Stimulated activated CD4-positive, alpha-beta T cell treated with anti-CD3 and anti-CD28 coated beads, Interleukin-15, amount 100 ng/mL, for 48 hours (primary cell): ENCODE measurements at regions not wholly inside any gene's neighbourhood (a gene's known extent, or its start where the extent isn't known, plus 50 kb on each side); places are given as distances from the start of the nearest gene placed in this dataset.
A peak's percentile ranks its signal among the peaks of the same experiment; 100 is the strongest.
"Not testable (repeated sequence)": the region's sequence is repeated elsewhere in the genome, so short reads cannot be mapped to it uniquely, and the experiment has no call there.

ENCODE experiments used
- DNase-seq, 2 donors: peaks; one replicate each; pipeline ENCODE4 v3.0.0-alpha.2; 2020; ENCODE audit warnings: low read depth in 2 of 2

DNA sequence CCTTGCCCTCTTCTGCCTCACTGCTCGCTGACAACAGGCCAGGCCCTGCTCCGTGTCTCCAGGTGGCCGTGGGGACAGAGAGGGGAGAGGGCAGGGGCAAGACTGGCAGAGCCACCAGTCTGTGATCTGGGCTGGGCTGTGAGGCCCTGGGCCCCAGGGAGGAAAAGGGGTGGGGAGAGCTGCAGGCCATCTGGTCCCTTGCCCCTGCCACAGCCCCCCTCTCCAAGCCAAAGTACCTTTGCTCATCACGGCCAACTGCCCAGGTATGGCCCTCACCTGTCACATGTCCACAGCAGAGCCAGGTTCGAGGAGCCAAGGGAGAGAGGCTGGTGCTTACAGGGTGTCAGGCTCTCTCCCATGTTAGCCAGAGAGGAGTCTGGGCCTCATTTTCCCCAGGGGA lies 91.4 kb upstream of the LHX1 start:
- no peak for DNase-seq

GRCh38 chr17:36846410-36847292 lies 90.6 kb upstream of the LHX1 start:
- no peak for DNase-seq

DNA sequence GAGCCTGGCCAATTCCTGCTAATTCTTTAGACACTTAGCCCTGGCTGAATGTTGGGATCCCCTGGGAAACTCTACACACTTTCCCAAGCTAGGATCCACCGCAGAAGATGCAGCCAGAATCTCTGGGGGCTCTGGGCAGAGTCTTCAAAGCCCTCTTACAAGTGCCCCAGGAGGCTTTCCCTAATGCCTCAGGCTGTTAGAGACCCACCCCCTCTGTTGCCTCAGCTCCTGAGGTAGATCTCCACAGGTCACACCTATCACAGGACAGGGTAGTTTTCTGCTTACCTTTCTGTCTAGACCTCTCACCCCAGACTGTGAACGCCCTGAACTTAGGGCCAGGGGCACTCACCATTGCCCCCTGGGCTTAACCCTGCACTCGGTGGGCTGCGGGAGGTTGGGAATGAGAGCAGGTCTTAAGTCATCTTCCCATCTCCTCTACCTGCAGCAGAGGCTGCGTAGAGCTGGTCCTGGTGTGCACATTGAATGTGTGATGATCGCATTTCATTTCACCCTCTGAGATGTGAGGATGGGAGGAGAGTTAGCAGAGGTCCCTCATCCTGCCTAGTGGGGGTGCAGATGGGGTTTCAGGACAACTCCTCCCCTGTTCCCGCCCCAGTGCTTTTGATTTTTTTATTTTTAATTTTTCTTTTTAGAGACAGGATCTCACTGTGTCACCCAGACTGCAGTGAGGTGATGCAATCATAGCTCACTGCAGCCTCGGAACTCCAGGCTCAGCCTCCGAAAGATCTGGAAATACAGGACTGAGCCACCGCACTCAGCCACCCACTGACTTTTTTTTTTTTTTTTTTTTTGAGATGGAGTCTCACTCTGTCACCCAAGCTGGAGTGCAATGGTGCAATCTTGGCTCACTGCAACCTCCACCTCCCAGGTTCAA lies 89.0 kb upstream of the LHX1 start:
- no peak for DNase-seq

- DNase-seq = not testable (repeated sequence)
Measured at GRCh38 chr17:36849020-36849419, 88.3 kb upstream of the LHX1 start.

GRCh38 chr17:36849871-36850348 lies 87.4 kb upstream of the LHX1 start:
- DNase-seq = peak; percentile 36

- DNase-seq = no peak
Measured at GRCh38 chr17:36850790-36851189, 86.5 kb upstream of the LHX1 start.

GRCh38 chr17:36851250-36851649 lies 86.0 kb upstream of the LHX1 start:
- no peak for DNase-seq

DNA sequence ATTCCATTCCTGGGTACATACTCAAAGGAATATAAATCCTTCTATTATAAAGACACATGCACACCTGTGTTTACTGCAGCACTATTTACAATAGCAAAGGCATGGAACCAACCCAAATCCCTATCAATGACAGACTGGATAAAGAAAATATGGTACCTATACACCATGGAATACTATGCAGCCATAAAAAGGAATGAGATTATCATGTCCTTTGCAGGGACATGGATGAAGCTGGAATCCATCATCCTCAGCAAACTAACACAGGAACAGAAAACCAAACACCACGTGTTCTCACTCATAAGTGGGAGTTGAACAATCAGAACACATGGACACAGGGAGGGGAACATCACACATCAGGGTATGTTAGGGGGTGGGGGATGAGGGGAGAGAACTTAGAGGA lies 84.8 kb upstream of the LHX1 start:
- not testable (repeated sequence) for DNase-seq

GRCh38 chr17:36854982-36855381 lies 82.3 kb upstream of the LHX1 start:
- no peak for DNase-seq

- no peak for DNase-seq
Measured at GRCh38 chr17:36855459-36855858, 81.8 kb upstream of the LHX1 start.

GRCh38 chr17:36856222-36856621 lies 81.1 kb upstream of the LHX1 start:
- DNase-seq = no peak

DNA sequence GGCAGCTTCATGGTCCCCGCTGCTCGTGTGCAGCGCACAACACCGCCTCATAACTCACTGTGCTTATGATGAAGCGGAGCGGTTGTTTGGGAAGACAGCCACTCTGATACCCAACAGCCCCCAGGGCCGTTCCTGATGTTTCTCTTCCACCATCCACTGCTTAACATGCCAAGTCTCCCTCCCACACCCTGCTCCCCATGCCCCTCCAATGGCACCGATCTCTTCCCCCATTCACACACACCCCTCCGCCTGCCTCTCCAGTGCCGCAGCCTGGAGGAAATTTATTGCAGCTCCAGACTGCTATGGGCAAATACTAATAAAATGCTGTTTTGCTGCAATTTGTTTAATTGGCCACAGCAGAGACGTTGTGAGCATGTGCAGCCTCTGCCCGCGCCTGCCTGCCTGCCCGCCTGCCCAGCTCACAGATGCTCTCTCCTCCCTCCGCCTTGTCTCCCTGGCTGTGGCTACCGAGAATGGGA lies 80.3 kb upstream of the LHX1 start:
- DNase-seq = no peak

DNA sequence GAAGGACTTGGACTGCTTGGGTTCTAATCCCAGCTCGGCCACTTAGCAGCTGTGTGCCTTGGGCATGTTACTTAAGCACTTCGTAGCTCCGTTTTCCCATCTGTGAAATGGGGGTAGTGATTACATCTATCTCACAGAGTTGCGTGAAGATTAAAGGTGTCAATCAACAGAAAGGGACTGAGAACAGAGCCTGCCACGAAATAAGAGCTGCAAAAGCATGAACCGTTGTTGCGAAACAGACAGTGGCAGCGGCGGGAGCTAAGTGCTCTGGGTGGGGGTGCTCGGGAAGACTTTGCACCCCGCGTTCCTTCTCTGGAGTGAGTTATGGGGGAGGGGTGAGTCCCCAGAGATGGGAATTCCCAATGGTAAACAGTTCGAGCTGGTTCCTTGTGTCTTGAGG lies 79.6 kb upstream of the LHX1 start:
- no peak for DNase-seq

DNA sequence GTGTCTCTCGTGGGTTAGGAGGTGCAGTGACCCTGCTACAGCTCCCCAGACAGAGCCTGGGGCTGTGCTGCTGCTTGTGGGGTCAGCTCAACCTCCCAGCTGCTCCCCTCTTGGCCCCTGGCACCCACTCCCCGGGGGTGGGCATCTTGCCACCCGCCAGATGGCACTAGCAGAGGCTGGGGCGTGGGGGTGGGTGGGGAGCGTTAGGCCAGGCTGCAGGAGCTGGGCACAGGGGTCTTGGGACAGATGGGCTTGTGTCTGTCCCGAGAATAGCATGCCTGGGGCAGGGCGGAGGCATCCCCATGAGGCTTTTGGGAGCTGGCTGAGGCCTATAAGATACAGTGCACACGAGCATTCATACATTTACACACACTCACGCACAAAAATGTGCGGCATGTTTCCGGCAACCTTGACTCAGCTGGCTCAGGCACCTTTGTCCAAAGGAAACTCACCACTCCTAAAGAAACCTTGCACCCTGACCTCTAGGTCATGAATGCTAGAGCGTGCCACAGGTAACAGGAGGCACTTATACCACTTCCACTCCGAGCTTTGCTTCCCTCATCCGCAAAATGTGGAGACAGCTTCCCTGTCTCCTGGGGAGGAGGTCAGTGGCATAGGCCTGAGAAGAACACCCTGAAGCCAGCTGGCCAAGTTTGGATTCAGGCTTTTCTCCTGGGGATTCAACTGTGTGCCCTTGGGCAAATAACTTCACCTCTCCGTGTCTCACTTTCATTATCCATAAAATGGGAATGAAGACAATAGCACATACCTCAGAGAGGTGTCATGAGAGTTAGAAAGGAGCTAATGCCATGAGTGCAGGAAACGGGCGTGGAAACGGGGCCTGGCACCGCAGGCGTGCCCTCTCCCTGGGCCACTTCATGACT lies 78.9 kb upstream of the LHX1 start:
- no peak for DNase-seq

DNA sequence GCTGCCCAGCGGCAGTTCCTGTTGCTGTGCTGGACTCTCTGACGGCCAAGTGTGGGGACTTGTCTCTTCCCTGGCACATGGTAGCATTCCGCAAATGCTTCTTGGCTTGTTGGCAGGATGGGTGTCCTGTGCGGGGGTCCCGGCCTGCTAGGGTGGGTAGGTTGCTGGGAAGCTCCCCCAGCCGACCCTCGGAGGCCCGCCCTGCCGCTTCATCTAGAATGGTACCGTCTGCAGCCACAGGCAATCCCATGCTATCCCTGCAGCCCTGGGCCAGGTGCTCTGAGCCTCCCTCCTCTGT lies 78.3 kb upstream of the LHX1 start:
- no peak for DNase-seq

GRCh38 chr17:36859706-36860105 lies 77.6 kb upstream of the LHX1 start:
- no peak for DNase-seq

DNA sequence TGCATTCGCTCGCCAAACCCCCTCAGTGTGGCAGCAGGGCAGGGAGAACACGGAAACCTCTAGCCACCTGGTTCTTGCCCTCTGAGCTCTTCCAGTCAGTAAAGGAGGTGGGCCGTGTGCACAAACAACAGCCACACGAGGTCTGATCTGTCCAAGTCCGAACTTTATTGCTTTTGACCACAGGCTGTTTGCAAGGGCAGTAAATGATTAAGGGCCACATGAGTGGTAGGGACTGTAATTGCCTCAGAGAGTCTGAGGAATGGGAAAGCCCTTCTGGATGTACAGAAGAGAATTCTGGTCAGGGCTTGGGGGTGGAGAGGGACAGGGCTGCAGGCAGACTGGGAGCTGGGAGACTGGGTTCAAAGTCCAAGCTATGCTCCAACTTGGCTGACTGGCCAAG lies 75.7 kb upstream of the LHX1 start:
- no peak for DNase-seq

DNA sequence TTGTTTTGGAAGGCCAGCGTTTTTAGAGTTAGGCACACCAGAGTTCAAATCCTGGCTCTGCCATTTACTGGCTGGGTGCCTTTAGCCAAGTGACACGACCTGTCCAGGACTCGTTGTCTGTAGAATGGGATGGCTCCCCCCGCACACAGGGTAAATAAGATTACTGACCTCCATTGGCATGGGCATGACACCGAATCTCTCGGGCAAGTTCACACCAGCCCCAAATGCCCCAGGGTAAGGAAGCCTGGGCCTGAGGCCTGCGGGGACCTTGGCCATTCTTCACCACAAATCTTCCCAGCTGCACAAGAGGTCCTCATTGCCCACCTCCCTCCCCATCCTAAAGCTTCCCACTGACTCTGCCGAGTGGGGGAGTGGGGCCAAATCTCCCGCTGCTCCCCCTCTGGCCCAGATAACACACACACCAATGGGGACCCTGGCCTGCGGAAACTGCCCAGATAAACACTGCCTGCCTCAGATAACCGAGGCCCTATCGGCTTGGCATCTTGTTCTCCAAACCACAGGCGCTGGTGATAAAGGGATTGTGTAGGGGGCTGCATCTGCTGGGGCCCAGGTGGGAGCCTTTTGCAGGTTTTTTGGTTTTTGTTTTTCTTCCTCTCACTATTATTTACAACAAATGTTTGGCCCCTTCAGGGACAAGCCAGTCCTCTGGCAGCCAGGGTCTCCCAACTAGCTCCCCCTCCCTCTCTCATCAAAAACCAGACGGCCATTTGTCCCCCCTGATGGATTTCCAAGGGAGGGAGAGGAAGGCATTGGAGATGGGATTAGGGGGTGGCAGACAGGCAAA lies 75.0 kb upstream of the LHX1 start:
- DNase-seq = no peak

DNA sequence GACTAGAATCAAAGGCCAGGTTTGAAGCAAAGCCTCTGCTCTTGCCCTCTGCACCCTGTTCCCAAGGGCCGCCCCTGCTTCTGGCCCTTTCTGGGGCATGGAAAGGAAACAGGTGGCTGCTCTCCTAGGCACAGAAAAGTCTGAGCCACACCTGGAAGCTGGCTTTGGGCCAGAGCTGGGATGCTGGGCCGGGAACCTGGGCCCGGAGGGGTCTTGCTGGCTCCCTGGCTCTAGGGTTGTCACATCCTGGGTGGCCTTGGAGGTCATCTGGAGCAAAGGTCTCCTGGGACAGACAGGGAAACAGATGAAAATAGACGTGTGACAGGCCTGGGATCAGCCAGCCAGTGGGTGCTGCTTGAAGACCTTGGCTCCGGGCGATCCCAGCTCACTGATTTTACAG lies 74.1 kb upstream of the LHX1 start:
- DNase-seq = no peak

DNA sequence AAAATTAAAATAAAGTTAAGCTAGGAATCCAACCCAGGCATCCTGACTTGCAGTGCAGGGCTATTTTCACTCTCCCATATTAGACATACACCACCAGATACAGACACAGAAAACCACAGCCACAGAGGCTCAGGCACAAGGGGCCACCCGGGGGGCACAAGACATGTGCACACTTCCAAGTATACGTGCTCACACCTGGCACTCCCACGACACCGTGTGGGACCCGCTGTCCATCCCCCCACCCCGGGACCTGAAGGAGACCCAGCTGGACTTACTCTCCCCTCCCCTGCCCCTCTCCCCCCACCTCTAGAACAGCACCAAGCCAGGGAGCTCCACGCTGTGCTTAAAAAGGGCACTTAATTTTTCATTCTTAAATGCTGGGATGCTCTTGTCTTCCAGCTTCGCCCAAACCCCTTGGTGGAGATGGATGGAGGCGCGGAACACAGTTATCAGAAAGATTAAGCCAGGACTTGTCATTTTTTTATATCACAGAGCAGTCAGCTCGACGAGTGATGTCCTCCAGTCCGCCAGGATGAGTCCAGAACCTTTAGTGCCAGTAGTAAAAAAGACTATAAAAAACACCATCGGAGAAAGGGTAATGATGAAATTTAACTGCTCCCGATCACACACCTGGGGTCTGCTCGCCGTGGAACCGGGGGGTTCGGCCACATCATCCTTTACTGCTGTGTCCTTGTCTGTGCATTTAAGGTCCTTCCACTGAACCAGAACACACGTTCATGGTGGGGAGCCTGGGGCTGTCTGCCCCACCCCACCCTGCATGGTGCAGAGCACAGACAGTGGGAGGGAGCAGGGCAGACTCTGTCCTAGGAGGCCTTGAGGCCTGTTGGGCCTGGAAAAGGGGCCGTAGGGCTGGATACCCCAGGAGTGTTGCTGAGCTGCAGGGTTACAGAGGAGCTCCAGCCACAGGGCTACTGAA lies 73.3 kb upstream of the LHX1 start:
- no peak for DNase-seq
